IMR-90 (cell line): ENCODE measurements at regions not wholly inside any gene's neighbourhood (a gene's known extent, or its start where the extent isn't known, plus 50 kb on each side); places are given as distances from the start of the nearest gene placed in this dataset.

ENCODE experiments used
- CEBPB ChIP-seq: IDR thresholded peaks from 2 replicates; pipeline ENCODE4 v1.6.1; 2012; ENCODE audit warnings: low read depth, low read length, improper control_type of control experiment
- CHD1 ChIP-seq: IDR thresholded peaks from 2 replicates; pipeline ENCODE4 v1.6.1; 2012; ENCODE audit warnings: low read depth, low read length, improper control_type of control experiment
- CTCF ChIP-seq: conservative IDR thresholded peaks from 2 replicates; pipeline ENCODE4 v1.5.1; 2012; ENCODE audit warnings: mild to moderate bottlenecking, low read depth, low read length, improper control_type of control experiment
- NFE2L2 ChIP-seq: fragments of 150-350 bp; IDR thresholded peaks from 2 replicates; pipeline ENCODE4 v1.6.1; 2016; ENCODE audit warnings: low read depth, mild to moderate bottlenecking, low read length
- POLR2A ChIP-seq: IDR thresholded peaks from 2 replicates; pipeline ENCODE4 v1.6.1; 2012; ENCODE audit warnings: mild to moderate bottlenecking, low read depth, low read length

DNA sequence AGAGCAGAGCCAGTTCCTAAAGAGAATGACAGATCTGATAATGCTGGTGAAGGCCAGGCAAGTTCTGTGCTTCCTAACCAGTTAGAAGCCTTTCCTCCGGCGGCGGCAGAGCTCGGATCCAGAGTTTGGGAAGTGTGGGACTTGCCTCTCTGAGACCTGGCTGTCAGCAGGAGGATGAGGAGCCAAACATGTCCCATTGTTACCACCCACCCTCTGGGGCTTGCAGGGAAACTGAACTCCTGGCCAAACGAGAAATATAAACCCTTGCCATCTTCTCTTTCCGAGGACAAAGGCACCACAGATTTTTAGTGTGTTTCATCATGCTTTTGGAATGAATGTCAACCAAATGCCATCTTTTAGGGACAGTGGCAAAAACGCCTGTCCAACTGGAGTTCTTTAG, 80.2 kb upstream of the SMURF2 start:
- TF ChIP-seq CTCF (no peak), CHD1 (no peak), POLR2A (no peak), CEBPB (no peak), NFE2L2 (no peak)
